NCI-H510A (cell line): ENCODE measurements at regions not wholly inside any gene's neighbourhood (a gene's known extent, or its start where the extent isn't known, plus 50 kb on each side); places are given as distances from the start of the nearest gene placed in this dataset.

Source experiments
- DNase-seq: peaks from one replicate; lab custom pipeline; 2025; lab: John Stamatoyannopoulos, UW

- no peak for DNase-seq
Measured at GRCh38 chr4:10203851-10204250, 87.3 kb upstream of the WDR1 start.

- no peak for DNase-seq
Measured at GRCh38 chr4:10201381-10202223, 85.0 kb upstream of the WDR1 start.

- no peak for DNase-seq
Measured at GRCh38 chr4:10200869-10201268, 84.3 kb upstream of the WDR1 start.

GRCh38 chr4:10198365-10198764 lies 81.8 kb upstream of the WDR1 start:
- no peak for DNase-seq

DNA sequence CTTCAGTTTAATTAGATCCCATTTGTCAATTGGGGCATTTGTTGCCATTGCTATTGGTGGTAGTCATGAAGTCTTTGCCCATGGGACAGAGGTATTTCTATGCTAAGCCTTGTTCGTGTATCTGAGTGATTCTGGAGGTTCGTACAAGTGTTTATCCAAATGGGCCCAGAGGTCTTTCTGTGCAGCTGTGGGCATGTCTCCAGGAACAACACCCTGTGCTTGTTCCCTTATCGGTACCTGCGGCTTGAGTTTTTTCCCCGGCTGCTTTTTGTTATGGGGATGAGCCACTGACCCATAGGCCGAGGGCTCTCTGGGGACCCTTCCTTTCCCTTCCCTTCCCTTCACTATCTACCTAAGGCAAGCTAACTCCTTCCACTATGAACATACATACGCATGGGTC lies 81.4 kb upstream of the WDR1 start:
- DNase-seq, result no peak

DNA sequence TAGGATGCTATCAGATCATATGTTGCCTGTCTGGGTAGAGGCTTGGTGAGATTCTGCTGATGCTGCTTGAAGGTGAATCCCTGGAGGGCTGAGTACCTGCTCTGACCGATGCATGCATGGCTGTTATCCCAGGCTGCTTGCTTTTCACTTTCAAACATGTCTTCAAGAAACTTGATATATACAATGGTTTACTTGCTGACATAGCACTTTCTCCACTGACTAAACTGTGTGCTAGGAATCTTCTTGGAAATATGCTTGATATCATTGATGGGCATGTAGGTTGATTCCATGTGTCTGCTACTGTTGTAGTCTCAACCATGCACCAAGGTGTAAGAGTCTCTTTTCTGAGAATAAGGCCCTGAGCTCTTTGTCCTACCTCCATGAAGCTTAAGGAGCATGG lies 79.6 kb upstream of the WDR1 start:
- no peak for DNase-seq

GRCh38 chr4:10192331-10192730 lies 75.7 kb upstream of the WDR1 start:
- no peak for DNase-seq

- no peak for DNase-seq
Measured at GRCh38 chr4:10188400-10189004, 71.9 kb upstream of the WDR1 start.

DNA sequence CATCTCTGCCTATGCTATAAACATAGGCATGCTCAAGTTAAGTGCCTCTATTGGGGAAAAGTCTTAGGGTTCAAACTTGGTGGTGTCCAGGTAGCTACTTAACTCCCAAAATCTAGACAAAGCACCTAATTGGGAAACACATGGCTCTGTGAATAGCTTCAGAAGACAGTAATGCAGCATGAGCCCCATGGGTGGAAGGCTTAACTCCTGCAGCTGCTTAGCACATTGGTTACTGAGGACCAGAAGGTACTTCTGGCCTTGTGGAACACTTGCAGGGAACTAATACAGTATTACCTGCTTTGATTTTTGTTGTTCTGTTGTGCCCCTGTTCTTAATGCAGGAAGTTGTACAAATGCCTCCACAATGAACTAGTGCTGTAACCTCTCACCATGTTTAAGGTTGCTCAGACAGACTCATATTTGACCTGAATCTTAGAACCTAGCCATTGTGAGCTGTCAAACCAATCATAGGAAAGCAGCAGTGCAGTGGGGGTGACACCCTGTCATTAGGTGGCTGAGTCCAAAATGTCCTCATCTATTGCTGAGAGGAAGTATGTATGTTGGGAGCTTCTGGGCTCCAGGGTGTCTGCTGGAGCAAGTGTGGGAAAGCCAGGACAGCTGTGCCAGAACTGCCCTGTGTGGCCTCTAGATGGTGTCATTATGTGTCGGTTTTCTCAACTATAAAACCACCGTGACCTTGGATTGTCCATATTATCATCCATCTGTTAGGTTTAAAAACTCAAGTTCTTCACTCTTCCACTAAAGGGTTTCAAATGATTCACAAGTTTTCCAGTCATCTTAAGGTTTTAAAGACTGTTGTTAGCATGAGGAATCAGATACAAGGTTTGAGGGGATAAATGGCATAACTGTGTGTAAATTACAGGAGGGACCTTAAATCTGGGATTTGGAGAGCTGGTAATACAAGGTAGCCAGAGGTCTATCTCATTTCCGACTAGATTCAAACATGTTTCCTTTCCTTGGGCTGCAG lies 69.9 kb upstream of the WDR1 start:
- DNase-seq, result no peak

DNA sequence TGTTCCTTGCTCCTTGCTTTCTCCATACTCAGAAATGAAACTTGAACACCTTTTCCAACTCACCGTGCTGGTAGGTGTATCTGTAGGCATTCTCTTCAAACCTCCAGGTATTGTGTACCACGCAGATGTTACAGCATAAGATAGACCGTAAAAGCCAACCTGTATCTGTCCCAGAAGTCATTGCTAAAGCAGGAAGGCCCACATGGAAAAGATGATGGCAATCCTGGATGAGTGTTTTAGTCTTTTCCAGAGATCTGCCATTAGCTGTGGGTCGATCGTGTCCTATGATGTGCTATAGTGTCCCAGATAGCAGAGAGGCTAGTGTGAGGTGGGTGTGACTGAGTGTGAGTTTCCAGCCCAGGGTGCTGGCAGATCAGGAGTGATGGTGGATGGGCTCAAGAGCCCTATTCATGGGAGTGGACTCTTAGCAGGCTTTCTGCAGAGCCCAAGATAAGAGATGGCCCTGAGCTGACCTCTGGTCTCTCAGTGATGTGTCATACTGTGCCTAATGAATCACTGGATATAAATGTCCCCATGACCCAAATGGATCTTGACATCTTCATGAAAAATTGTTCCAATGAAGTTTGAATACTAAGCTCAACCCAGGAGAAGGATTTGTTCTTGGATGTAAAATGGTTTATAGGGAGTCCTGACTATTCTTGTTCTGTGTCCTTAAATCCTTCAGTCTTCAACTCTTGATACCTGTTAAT lies 69.1 kb upstream of the WDR1 start:
- DNase-seq, result no peak

DNA sequence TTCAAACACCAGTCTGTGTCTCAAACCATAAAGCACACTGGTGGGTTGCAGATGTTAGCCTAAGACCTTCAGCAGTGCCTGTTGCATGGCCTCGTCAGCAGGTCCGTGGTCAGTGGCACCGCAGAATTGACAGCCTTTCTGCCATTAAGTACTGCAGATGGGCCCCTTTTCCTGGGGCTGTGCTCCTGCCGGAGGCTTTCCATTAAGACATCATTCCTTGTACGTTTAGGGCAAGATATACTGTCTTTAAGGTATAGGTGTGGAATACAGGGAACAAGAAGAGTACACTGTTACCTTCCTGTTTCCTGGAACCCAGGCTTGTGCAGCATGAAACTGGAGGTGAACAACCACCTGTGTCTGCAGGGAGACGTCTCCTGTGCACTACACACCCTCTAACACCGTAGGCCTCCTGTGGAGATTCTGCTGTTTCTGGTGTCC lies 67.9 kb upstream of the WDR1 start:
- no peak for DNase-seq

- DNase-seq, result no peak
Measured at GRCh38 chr4:10184041-10184440, 67.4 kb upstream of the WDR1 start.

- no peak for DNase-seq
Measured at GRCh38 chr4:10183462-10183861, 66.9 kb upstream of the WDR1 start.

DNA sequence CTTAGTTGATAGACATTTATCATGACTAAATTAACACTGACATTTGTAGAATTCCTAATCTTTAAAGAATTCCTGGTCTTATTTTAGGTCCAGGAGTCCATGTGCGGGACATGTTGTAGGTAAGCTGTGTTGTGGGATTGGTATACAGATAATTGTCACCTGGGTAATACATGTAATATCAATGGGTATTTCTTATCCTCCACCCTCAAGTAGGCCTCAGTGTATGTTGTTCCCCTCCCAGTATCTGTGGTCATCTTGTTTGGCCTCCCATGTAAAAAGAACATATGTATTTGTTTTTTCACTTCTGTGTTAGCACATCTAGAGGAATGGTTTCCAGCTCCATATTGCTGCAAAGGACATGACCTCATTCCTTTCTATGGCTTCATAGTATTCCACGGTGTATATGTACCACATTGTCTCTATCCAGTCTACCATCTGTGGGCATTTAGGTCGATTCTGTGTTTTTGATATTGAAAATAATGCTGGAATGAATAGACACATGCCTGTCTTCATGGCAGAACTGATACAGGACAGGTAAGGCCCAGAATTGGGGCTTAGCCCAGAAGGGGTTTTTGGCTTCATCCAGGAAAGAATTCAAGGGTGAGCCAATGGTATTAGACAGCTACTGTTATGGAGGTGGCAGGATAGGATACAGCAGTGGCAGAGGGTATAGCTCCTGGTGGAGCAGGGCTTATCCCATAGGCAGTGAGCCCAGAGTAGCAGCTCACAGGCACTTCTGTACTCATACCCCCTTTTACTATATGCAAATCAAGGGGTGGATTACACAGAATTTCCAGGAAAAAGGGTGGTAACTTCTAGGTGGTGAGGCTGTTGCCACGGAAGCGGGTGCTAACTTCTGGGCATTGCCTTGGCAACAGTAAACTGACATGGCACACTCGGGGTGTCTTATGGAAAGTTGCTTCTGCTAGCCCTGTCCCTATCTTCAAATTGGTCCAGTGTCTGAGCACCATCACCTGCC lies 66.1 kb upstream of the WDR1 start:
- DNase-seq, result no peak

GRCh38 chr4:10181745-10182445 lies 65.3 kb upstream of the WDR1 start:
- no peak for DNase-seq

- no peak for DNase-seq
Measured at GRCh38 chr4:10180927-10181744, 64.5 kb upstream of the WDR1 start.

DNA sequence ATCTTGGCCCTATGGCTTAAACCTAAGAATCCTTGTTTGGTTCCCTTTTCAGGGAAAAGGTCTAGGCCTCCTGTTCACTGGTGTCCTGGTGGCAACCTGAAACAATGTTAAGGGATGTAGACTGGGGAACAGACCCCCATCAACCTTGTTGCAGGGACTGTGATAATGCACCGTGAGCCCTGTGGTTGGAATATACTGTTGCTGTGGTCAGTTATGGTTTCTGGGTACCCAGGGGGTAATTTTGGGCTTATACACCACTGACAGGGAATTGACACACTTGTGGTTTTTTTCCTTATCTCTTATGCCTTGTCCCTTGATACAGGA lies 64.0 kb upstream of the WDR1 start:
- no peak for DNase-seq

- DNase-seq, result no peak
Measured at GRCh38 chr4:10179957-10180602, 63.5 kb upstream of the WDR1 start.

DNA sequence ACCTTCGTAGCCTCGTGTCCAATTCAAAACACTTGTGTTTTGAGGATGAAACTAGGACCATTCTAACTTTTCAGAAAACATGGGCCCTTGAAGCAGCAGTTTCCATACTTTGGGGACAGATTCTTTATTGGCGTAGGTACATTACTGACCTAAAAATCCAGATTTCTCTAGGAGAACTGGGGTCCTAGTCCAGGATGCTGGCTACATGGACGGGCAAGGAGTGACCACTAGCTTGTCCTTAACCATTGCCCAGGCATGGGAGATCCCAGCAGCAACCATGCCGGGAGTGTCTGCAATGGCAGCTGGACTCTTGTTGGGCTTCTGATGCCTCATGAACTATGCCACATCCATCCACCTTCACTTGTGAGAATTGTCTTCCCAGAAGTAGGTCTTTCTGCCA lies 62.2 kb upstream of the WDR1 start:
- DNase-seq, result no peak
